IMR-90 (cell line): ENCODE measurements at regions not wholly inside any gene's neighbourhood (a gene's known extent, or its start where the extent isn't known, plus 50 kb on each side); places are given as distances from the start of the nearest gene placed in this dataset.

Experiments used
- ATAC-seq: fragments of 200-7000 bp; cut with Tn5 transposase; 2 replicates; pipeline ENCODE4 v1.9.1; 2020; ENCODE audit warnings: low read depth, mild to moderate bottlenecking, moderate library complexity
- BruUV-seq: library from RNA; stranded (reverse); fragments of 400-500 nt; replicated peaks from 2 replicates; lab custom pipeline; 2021; lab: Mats Ljungman, UMichigan
- CTCF ChIA-PET: fragments of 300-600 bp; formaldehyde crosslinking; extraction: SDS; loops from one replicate; lab custom pipeline; 2021; ENCODE audit warnings: antibody characterized with exemption; lab: Yijun Ruan, JAX
- POLR2A ChIA-PET: fragments of 300-600 bp; sonication (Branson Sonifier 250); formaldehyde crosslinking; loops from one replicate; lab custom pipeline; 2022; ENCODE audit warnings: antibody characterized with exemption; ENCODE audit not compliant: unreplicated experiment; lab: Charles Lee
- DNase-seq: peaks from one replicate; pipeline ENCODE4 v3.0.0; 2013
- H2AFZ ChIP-seq: replicated peaks from 2 replicates; pipeline ENCODE3; 2013; ENCODE audit warnings: low read length, mild to moderate bottlenecking; ENCODE audit not compliant: poor library complexity
- H2AK5ac ChIP-seq: 2 replicates; pipeline ENCODE4 v1.6.1; 2013; ENCODE audit warnings: low read depth, low read length, inconsistent platforms
- H2AK9ac ChIP-seq: replicated peaks from 2 replicates; pipeline ENCODE3; 2013; ENCODE audit warnings: mild to moderate bottlenecking, low read depth, low read length, moderate library complexity; ENCODE audit not compliant: poor library complexity
- H2BK120ac ChIP-seq: 2 replicates; pipeline ENCODE4 v1.6.1; 2013; ENCODE audit warnings: low read depth, low read length, inconsistent platforms
- H2BK15ac ChIP-seq: 3 replicates; pipeline ENCODE4 v1.6.1; 2013; ENCODE audit warnings: low read depth, low read length, inconsistent platforms
- H2BK20ac ChIP-seq: 2 replicates; pipeline ENCODE4 v1.6.1; 2013; ENCODE audit warnings: low read depth, mild to moderate bottlenecking, inconsistent platforms, low read length, moderate library complexity
- H2BK5ac ChIP-seq: 2 replicates; pipeline ENCODE4 v1.6.1; 2013; ENCODE audit warnings: mild to moderate bottlenecking, low read depth, low read length, inconsistent platforms; ENCODE audit not compliant: poor library complexity, severe bottlenecking
- H3K14ac ChIP-seq: replicated peaks from 2 replicates; pipeline ENCODE4 v1.6.1; 2013; ENCODE audit warnings: low read depth, low read length, inconsistent platforms
- H3K18ac ChIP-seq: 2 replicates; pipeline ENCODE4 v1.6.1; 2013; ENCODE audit warnings: low read depth, low read length, control low read depth
- H3K23ac ChIP-seq: 2 replicates; pipeline ENCODE4 v1.6.1; 2013; ENCODE audit warnings: low read depth, low read length, inconsistent platforms
- H3K27ac ChIP-seq: 2 replicates; pipeline ENCODE4 v1.5.1; 2013; ENCODE audit warnings: mild to moderate bottlenecking, control low read depth, low read length; ENCODE audit not compliant: insufficient read depth
- H3K27me3 ChIP-seq: 2 replicates; pipeline ENCODE4 v1.6.1; 2013; ENCODE audit warnings: low read length; ENCODE audit not compliant: control insufficient read depth, insufficient read depth
- H3K36me3 ChIP-seq: 2 replicates; pipeline ENCODE4 v1.6.1; 2013; ENCODE audit warnings: low read length, mixed read lengths; ENCODE audit not compliant: control insufficient read depth, insufficient read depth
- H3K4ac ChIP-seq: 2 replicates; pipeline ENCODE4 v1.6.1; 2013; ENCODE audit warnings: low read depth, low read length, inconsistent platforms
- H3K4me1 ChIP-seq: 2 replicates; pipeline ENCODE4 v1.6.1; 2013; ENCODE audit warnings: low read length, mixed read lengths; ENCODE audit not compliant: control insufficient read depth, insufficient read depth
- H3K4me2 ChIP-seq: 2 replicates; pipeline ENCODE4 v1.6.1; 2013; ENCODE audit warnings: low read depth, mild to moderate bottlenecking, control low read depth, low read length, moderate library complexity
- H3K4me3 ChIP-seq: 2 replicates; pipeline ENCODE4 v1.5.1; 2013; ENCODE audit warnings: low read depth, mild to moderate bottlenecking, control low read depth, low read length, moderate library complexity; ENCODE audit not compliant: insufficient read depth
- H3K56ac ChIP-seq: 2 replicates; pipeline ENCODE4 v1.6.1; 2013; ENCODE audit warnings: low read length, inconsistent platforms; ENCODE audit not compliant: insufficient read depth; ENCODE audit errors: extremely low read depth
- H3K79me1 ChIP-seq, 2 experiments: 2 replicates each; pipeline ENCODE4 v1.6.1; 2013; ENCODE audit warnings: low read length in 2 of 2, inconsistent platforms in 1 of 2, low read depth in 1 of 2
- H3K9ac ChIP-seq: 2 replicates; pipeline ENCODE4 v1.6.1; 2013; ENCODE audit warnings: low read depth, low read length, control low read depth
- H3K9me1 ChIP-seq: 2 replicates; pipeline ENCODE4 v1.6.1; 2013; ENCODE audit warnings: low read length, inconsistent platforms; ENCODE audit not compliant: insufficient read depth
- H3K9me3 ChIP-seq: 2 replicates; pipeline ENCODE4 v1.6.1; 2013; ENCODE audit warnings: low read length; ENCODE audit not compliant: control insufficient read depth, insufficient read depth
- H4K20me1 ChIP-seq: 2 replicates; pipeline ENCODE4 v1.6.1; 2013; ENCODE audit warnings: low read length, inconsistent platforms; ENCODE audit not compliant: insufficient read depth
- H4K5ac ChIP-seq: 2 replicates; pipeline ENCODE4 v1.6.1; 2013; ENCODE audit warnings: mild to moderate bottlenecking, low read depth, low read length, control low read depth
- H4K8ac ChIP-seq, 2 experiments: 2 replicates each; pipeline ENCODE4 v1.6.1; 2013; ENCODE audit warnings: low read depth in 2 of 2, low read length in 2 of 2, control low read depth in 1 of 2, inconsistent platforms in 1 of 2
- H4K91ac ChIP-seq: 2 replicates; pipeline ENCODE4 v1.6.1; 2013; ENCODE audit warnings: low read depth, low read length, inconsistent platforms; ENCODE audit not compliant: insufficient read depth
- CHD1 ChIP-seq: IDR thresholded peaks from 2 replicates; pipeline ENCODE4 v1.6.1; 2012; ENCODE audit warnings: low read depth, low read length, improper control_type of control experiment
- CTCF ChIP-seq: conservative IDR thresholded peaks from 2 replicates; pipeline ENCODE4 v1.5.1; 2012; ENCODE audit warnings: mild to moderate bottlenecking, low read depth, low read length, improper control_type of control experiment
- FOS ChIP-seq: fragments of 150-350 bp; IDR thresholded peaks from 2 replicates; pipeline ENCODE4 v1.6.1; 2016; ENCODE audit warnings: low read depth, low read length
- MXI1 ChIP-seq: IDR thresholded peaks from 2 replicates; pipeline ENCODE4 v1.6.1; 2012; ENCODE audit warnings: low read depth, mild to moderate bottlenecking, low read length, moderate library complexity, borderline replicate concordance
- RFX5 ChIP-seq: IDR thresholded peaks from 2 replicates; pipeline ENCODE4 v1.8.0; 2012; ENCODE audit warnings: low read depth, mild to moderate bottlenecking, low read length, moderate library complexity
- SMC3 ChIP-seq: fragments of 150-350 bp; IDR thresholded peaks from 2 replicates; pipeline ENCODE4 v1.6.1; 2016; ENCODE audit warnings: low read depth, mild to moderate bottlenecking, antibody characterized with exemption, low read length, moderate library complexity
- USF2 ChIP-seq: fragments of 150-350 bp; IDR thresholded peaks from 2 replicates; pipeline ENCODE4 v1.6.1; 2017; ENCODE audit warnings: mild to moderate bottlenecking, antibody characterized with exemption, low read length, low read depth
- WGBS, 2 experiments: methylation state at CpG; one replicate each; pipeline versions ENCODE4 v1.1.5 to v1.1.7; 2013; ENCODE audit warnings: missing lambda C conversion rate in 2 of 2; ENCODE audit not compliant: insufficient read length in 1 of 2; ENCODE audit errors: extremely low coverage in 2 of 2; 5-methylcytosine and 5-hydroxymethylcytosine counted together
- dilution Hi-C: fragments of 300-500 bp; cut with HindIII; formaldehyde crosslinking; loops from one replicate; pipeline ENCODE4 v1.14.3; 2018; ENCODE audit warnings: low sequenced_read_pairs; ENCODE audit not compliant: unreplicated experiment
- in situ Hi-C: fragments of 300-500 bp; cut with MboI; formaldehyde crosslinking; loops from 3 replicates; pipeline ENCODE4 v1.14.3; 2019; ENCODE audit warnings: low sequenced_read_pairs, inconsistent platforms, mixed read lengths
- intact Hi-C: fragments of 100-400 bp; cut with micrococcal nuclease; formaldehyde crosslinking; loops from 2 replicates; pipeline ENCODE4 v1.10.0; 2022

- H3K4me3 ChIP-seq, result no peak overlapping the region
- no peak overlapping the region for H2AFZ ChIP-seq
- no peaks in the 10 kb centered on the region for H3K27me3 ChIP-seq
- H4K20me1 ChIP-seq, result no peaks in the 10 kb centered on the region
- no peak overlapping the region for H3K14ac ChIP-seq
- H2BK15ac ChIP-seq, result no peak overlapping the region
- no peaks in the 10 kb centered on the region for H3K79me1 ChIP-seq
- CTCF ChIA-PET, result no interaction called here
- H2BK5ac ChIP-seq, result no peak overlapping the region
- no peak overlapping the region for H2AK5ac ChIP-seq
- no peak for TF ChIP-seq MXI1
- TF ChIP-seq SMC3, result no peak
- TF ChIP-seq RFX5, result no peak
- no peak for TF ChIP-seq CHD1
- no peak for TF ChIP-seq USF2
- no peak for TF ChIP-seq FOS
- no peak for TF ChIP-seq CTCF
- no peak overlapping the region for H4K5ac ChIP-seq
- H3K9ac ChIP-seq, result no peak overlapping the region
- ATAC-seq, result no peak
- no peak overlapping the region for H3K56ac ChIP-seq
- H4K91ac ChIP-seq, result no peak overlapping the region
- in situ Hi-C loops, result no loop called here
- H3K9me3 ChIP-seq, result no peaks in the 10 kb centered on the region
- no peak for DNase-seq
- dilution Hi-C loops, result no loop called here
- no peak overlapping the region for H2BK20ac ChIP-seq
- H2BK120ac ChIP-seq, result no peak overlapping the region
- intact Hi-C loops, result no loop called here
- no peak overlapping the region for H3K18ac ChIP-seq
- H3K36me3 ChIP-seq, result no peaks in the 10 kb centered on the region
- no peak overlapping the region for H3K27ac ChIP-seq
- no peak overlapping the region for H3K4ac ChIP-seq
- no peak overlapping the region for H4K8ac ChIP-seq
- H3K4me1 ChIP-seq, result no peaks in the 10 kb centered on the region
- no peaks in the 10 kb centered on the region for H3K9me1 ChIP-seq
- no peak overlapping the region for H2AK9ac ChIP-seq
- POLR2A ChIA-PET, result no interaction called here
- no TSS peak for BruUV-seq
- no peak overlapping the region for H3K4me2 ChIP-seq
- no peak overlapping the region for H3K23ac ChIP-seq
- WGBS, 2 experiments, result 92% methylated on average over 2 of the region's 5 CpGs; no CpG with 5 or more reads in 1 of the 2 experiments
Measured at GRCh38 chr19:30743702-30744101, 371.5 kb downstream of the ZNF536 start.
